ENCODE measurements at regions not wholly inside any gene's neighbourhood (a gene's known extent, or its start where the extent isn't known, plus 50 kb on each side); places are given as distances from the start of the nearest gene placed in this dataset.

DNA sequence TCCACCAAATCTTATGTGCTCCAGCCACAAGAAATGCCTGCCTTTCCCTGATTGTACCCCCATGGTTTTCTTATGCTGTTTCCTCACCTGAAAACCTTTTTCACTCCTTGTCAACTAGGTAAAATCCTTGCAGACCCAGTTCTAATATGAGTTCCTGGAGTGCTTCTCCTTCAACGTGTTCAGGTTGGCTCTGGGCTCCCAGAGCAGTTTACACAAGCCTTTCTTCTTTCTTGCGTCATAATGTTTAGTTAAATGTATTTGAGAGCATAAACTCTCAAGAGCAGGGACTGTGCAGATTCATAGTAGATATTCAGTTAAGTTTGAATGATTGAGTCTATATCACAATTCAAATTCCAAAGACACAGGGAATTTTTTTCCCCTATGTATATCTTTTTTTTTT is 484.8 kb upstream of the CCDC196 start:
- Histone ChIP-seq H3K9me3 (no peaks in the 10 kb centered on the region), H3K4me3 (no peak overlapping the region), H3K36me3 (no peaks in the 10 kb centered on the region), H3K27ac (no peak overlapping the region), H3K4me1 (replicated peaks) (no peaks in the 10 kb centered on the region), H3K27me3 (replicated peaks; ENCODE audit: insufficient read depth) (no peaks in the 10 kb centered on the region)
- TF ChIP-seq POLR2AphosphoS5 (IDR thresholded peaks at IDR 0.05) (no peak), POLR2A (IDR thresholded peaks at IDR 0.05) (no peak)
- TF ChIP-seq, protein P1, sequence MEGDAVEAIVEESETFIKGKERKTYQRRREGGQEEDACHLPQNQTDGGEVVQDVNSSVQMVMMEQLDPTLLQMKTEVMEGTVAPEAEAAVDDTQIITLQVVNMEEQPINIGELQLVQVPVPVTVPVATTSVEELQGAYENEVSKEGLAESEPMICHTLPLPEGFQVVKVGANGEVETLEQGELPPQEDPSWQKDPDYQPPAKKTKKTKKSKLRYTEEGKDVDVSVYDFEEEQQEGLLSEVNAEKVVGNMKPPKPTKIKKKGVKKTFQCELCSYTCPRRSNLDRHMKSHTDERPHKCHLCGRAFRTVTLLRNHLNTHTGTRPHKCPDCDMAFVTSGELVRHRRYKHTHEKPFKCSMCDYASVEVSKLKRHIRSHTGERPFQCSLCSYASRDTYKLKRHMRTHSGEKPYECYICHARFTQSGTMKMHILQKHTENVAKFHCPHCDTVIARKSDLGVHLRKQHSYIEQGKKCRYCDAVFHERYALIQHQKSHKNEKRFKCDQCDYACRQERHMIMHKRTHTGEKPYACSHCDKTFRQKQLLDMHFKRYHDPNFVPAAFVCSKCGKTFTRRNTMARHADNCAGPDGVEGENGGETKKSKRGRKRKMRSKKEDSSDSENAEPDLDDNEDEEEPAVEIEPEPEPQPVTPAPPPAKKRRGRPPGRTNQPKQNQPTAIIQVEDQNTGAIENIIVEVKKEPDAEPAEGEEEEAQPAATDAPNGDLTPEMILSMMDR (IDR thresholded peaks at IDR 0.05): no peak
- intact Hi-C loops (cut with DNase I): no loop called here
- no peak for DNase-seq (ENCODE audit: low spot score)
- 54% methylated on average over 2 of the region's 2 CpGs for WGBS

DNA sequence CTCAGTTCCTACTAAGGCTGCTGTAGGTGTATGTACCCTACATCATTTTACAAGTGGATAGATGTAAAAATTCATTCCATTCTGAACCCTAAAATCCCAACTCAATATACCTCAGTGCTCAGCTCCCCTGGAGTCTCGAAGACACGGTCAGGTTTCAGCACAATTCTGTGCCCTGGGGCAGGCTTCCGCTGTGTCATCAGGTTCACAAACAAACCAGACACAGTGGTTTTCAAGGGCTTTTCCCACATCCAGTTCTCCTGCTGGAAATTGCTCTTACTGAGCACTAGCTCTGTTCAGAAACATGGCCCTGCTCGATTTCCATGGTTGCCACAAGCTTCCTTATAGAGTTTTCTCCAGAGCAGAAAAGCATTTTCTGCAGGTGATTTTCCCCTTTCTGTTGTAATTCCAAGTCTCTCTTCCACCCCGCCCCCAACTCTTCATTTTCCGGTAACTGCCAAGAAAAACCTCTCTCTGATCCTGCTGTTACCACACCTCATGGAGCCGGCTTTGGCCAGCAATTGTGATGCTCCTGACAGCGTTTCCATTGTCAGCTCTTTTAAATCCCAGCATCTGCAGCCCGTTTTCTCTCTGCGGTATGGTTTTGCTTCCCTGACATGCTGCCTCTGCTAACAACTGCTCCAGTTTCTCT is 483.0 kb upstream of the CCDC196 start:
- WGBS: 43% methylated on average over 10 of the region's 10 CpGs
- TF ChIP-seq POLR2AphosphoS5 (IDR thresholded peaks at IDR 0.05): no peak
- TF ChIP-seq POLR2A (IDR thresholded peaks at IDR 0.05): no peak
- TF ChIP-seq, protein P1 (IDR thresholded peaks at IDR 0.05): no peak
- Histone ChIP-seq H3K27me3 (replicated peaks; ENCODE audit: insufficient read depth) (no peaks in the 10 kb centered on the region), H3K9me3 (no peaks in the 10 kb centered on the region), H3K4me1 (replicated peaks) (no peaks in the 10 kb centered on the region), H3K4me3 (no peak overlapping the region), H3K36me3 (no peaks in the 10 kb centered on the region), H3K27ac (no peak overlapping the region)
- DNase-seq (ENCODE audit: low spot score): no peak
- intact Hi-C loops (cut with DNase I): no loop called here

DNA sequence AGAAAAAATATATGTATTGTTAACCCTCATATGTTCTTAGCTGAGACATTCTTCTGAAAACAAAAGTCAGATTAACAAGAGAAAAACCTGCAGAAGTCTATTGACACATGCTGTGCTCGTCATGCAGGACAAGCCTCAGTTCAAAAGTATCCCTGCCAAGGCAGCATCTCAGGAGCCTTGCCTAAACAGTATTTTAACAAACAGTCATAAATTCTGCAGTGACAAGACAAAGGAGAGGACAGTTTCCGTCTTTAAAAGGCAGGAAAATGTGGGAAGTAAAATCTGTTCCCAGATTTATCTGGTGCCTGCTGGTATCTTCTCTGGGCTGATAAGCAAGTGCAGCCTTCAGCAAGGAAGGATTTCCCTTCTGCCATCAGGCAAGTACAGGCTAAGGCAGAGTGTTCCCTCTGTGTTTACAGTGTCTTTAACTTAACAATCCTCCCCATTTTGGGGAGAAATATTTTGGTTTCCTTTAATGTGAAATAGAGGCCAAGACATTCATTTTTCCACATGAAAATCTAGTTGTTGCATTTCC is 480.2 kb upstream of the CCDC196 start:
- Histone ChIP-seq H3K9me3 (no peaks in the 10 kb centered on the region), H3K27me3 (replicated peaks; ENCODE audit: insufficient read depth) (no peaks in the 10 kb centered on the region), H3K4me3 (no peak overlapping the region), H3K4me1 (replicated peaks) (no peaks in the 10 kb centered on the region), H3K27ac (no peak overlapping the region), H3K36me3 (no peaks in the 10 kb centered on the region)
- DNase-seq (ENCODE audit: low spot score): no peak
- WGBS: 20% methylated on average over 2 of the region's 2 CpGs
- intact Hi-C loops (cut with DNase I): no loop called here
- TF ChIP-seq, protein P1 (IDR thresholded peaks at IDR 0.05): no peak
- no peak for TF ChIP-seq POLR2AphosphoS5 (IDR thresholded peaks at IDR 0.05)
- TF ChIP-seq POLR2A (IDR thresholded peaks at IDR 0.05): no peak

DNA sequence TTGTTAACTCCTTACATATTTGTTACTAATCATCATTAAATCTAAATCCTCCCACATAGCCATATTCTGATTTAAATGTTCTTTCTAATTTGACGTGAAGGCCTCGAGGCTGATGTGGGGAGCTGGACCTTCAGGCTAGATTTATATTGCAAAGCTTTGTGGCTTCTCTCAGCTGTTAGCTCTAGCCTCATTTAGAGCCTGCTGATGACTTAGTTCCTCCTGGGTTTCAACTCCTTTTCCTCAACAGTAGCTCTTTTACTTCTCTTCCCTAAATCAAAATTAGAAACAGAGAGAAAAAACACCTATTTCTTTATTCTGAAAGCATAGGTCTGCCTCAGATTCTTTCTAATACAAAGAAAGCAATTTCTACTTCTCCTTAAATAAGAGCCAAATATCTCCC is 477.5 kb upstream of the CCDC196 start:
- no peaks in the 10 kb centered on the region for H3K4me1 ChIP-seq (replicated peaks)
- intact Hi-C loops (cut with DNase I): no loop called here
- TF ChIP-seq, protein P1 (IDR thresholded peaks at IDR 0.05): no peak
- TF ChIP-seq POLR2AphosphoS5 (IDR thresholded peaks at IDR 0.05) (no peak), POLR2A (IDR thresholded peaks at IDR 0.05) (no peak)
- DNase-seq (ENCODE audit: low spot score): no peak
- H3K27me3 ChIP-seq (replicated peaks; ENCODE audit: insufficient read depth): no peaks in the 10 kb centered on the region
- whole genome bisulfite sequencing: 67% methylated on average over 2 of the region's 2 CpGs
- H3K4me3 ChIP-seq: no peak overlapping the region
- no peaks in the 10 kb centered on the region for H3K36me3 ChIP-seq
- H3K27ac ChIP-seq: no peak overlapping the region
- no peaks in the 10 kb centered on the region for H3K9me3 ChIP-seq

DNA sequence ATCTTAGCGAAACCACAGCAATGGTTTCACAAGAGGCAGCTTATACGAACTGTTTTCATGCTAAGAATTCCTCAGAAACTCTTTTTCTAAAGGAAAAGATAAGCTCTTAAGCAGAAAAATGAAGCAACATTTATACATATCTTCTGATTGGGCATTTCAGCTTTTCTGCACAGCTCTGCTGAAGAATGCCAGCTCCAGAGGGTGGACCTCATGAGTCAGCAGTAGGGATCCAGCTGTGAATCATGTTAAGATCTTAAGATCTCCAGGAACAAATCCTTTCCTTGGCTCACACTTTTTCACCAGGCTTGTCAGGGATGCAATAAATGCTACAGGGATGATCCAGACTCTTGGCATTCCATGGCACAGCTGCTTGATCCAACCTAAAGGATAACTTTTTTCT is 477.1 kb upstream of the CCDC196 start:
- TF ChIP-seq, protein P1 (IDR thresholded peaks at IDR 0.05): no peak
- TF ChIP-seq POLR2A (IDR thresholded peaks at IDR 0.05): no peak
- TF ChIP-seq POLR2AphosphoS5 (IDR thresholded peaks at IDR 0.05): no peak
- WGBS: 88% methylated on average over 2 of the region's 2 CpGs
- Histone ChIP-seq H3K27ac (no peak overlapping the region), H3K27me3 (replicated peaks; ENCODE audit: insufficient read depth) (no peaks in the 10 kb centered on the region), H3K9me3 (no peaks in the 10 kb centered on the region), H3K4me3 (no peak overlapping the region), H3K36me3 (no peaks in the 10 kb centered on the region), H3K4me1 (replicated peaks) (no peaks in the 10 kb centered on the region)
- intact Hi-C loops (cut with DNase I): no loop called here
- no peak for DNase-seq (ENCODE audit: low spot score)
